Activated T-helper 1 cell treated with anti-CD3 and anti-CD28 coated beads, Interleukin-12 subunit alpha, Interleukin-12 subunit beta, Interleukin-2, Interleukin-4 antibody, amounts not matched to agents 30 ng/mL and 10 ng/mL and 1 ng/mL, durations not matched to agents 14 hours and 24 hours and 36 hours (primary cell): ENCODE measurements at regions not wholly inside any gene's neighbourhood (a gene's known extent, or its start where the extent isn't known, plus 50 kb on each side); places are given as distances from the start of the nearest gene placed in this dataset.

Experiments used
- DNase-seq: peaks from one replicate; pipeline ENCODE4 v3.0.0; 2021; ENCODE audit warnings: low spot score
- H3K27ac Mint-ChIP-seq: one replicate; pipeline ENCODE4 v1.8.0; 2021; ENCODE audit warnings: mild to moderate bottlenecking, mixed read lengths
- H3K27me3 Mint-ChIP-seq: one replicate; pipeline ENCODE4 v1.8.0; 2022; ENCODE audit warnings: mild to moderate bottlenecking, moderate library complexity, mixed read lengths; ENCODE audit not compliant: insufficient read depth
- H3K36me3 Mint-ChIP-seq: one replicate; pipeline ENCODE4 v1.8.0; 2021; ENCODE audit warnings: low read depth, mixed read lengths
- H3K4me1 Mint-ChIP-seq: one replicate; pipeline ENCODE4 v1.8.0; 2021; ENCODE audit warnings: low read depth, mixed read lengths
- H3K4me3 Mint-ChIP-seq: one replicate; pipeline ENCODE4 v1.8.0; 2021; ENCODE audit warnings: mild to moderate bottlenecking, moderate library complexity, mixed read lengths
- H3K9me3 Mint-ChIP-seq: one replicate; pipeline ENCODE4 v1.8.0; 2021; ENCODE audit warnings: mixed read lengths
- intact Hi-C: fragments of 100-400 bp; cut with micrococcal nuclease; formaldehyde crosslinking; loops from one replicate; pipeline ENCODE4 v1.15.1; 2024

DNA sequence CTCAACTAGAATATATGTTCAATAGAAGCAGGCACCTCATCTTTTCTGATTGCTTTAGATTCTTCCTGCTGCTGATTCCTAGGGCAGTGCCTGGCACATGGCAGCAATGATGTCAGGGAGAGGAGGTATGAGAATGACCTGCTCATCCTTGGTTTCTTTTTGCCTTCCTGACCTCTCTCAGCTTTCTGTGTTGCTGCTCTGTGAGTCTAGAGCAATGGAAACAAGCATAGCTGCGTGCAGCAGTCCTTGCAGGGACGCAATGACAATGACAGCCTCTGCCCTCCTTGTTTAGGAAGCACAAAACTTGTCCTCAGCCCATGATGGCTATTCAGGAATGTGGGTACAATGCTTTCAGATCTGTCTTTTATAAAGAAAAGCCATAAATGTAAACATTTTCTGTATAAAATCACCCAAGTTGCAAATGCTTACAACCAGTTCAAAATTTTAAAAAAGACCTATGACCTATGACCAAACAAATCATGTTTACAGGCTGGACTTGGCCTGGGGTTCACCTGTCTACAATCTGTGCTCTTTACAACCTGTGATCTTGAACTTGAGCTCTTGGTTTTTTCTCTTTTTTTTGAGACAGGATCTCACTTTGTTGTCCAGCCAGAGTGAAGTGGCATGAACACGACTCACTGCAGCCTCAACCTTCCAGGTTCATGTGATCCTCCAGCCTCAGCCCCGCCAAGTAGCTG lies 549.4 kb upstream of the ATP2B1 start:
- Mint-ChIP-seq H3K9me3 (no peaks in the 10 kb centered on the region), H3K4me3 (no peak overlapping the region), H3K4me1 (peaks cover 7% of the 10 kb centered on the region), H3K27me3 (peaks cover 6% of the 10 kb centered on the region), H3K27ac (no peak overlapping the region), H3K36me3 (no peaks in the 10 kb centered on the region)
- no peak for DNase-seq
- intact Hi-C loops: loop anchor here (10.0 kb wide), 1 partner anchor 713 kb away; no protein-coding TSS in a partner anchor

DNA sequence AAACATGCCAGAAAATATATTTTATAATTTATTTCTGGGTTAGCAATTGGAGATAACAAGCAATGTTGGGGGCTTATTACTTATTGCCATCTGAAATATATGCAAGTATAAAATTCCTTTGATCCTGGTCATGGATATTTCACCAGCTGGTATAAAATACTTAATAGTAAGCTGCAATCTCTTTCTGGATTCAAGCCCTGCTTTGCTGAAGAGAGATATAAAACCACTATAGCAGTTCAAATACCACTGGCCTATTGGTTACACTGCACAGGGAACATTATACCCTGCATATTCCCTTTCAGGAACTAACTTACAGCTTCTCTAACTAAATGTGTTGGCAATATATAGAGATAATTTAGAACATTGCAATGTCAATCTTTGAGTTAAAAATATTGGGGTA lies 546.2 kb upstream of the ATP2B1 start:
- Mint-ChIP-seq H3K36me3 (no peaks in the 10 kb centered on the region), H3K9me3 (no peaks in the 10 kb centered on the region), H3K27ac (no peak overlapping the region), H3K27me3 (peaks cover 6% of the 10 kb centered on the region), H3K4me1 (peaks cover 7% of the 10 kb centered on the region), H3K4me3 (no peak overlapping the region)
- intact Hi-C loops: loop anchor here (10.0 kb wide), 1 partner anchor 710 kb away; no protein-coding TSS in a partner anchor
- DNase-seq: no peak

DNA sequence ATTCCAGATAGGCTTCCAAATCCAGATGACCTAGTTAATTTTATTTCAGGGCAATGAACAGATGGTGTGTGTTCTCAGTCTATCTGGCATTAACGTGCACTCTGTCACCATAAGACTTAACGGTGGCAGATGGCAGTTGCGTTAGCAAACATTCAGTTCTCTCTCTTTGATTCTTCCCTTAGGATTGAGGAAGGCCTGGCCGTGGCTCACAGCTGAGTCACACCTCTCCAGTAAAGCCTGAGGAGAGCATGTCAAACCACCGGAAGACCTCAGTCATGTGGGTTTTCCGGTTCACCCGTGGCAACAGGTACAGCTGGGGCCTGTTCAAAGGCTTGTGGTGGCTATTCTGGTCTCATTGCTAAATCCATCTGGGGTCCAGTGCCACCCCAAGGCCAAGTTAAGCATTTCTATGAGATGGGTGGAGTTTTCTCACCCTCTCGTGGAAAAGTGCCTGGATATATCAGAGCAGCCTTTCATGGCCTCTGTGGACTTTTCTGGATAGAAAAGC lies 545.1 kb upstream of the ATP2B1 start:
- no peaks in the 10 kb centered on the region for H3K9me3 Mint-ChIP-seq
- H3K4me3 Mint-ChIP-seq: no peak overlapping the region
- intact Hi-C loops: loop anchor here (10.0 kb wide), 1 partner anchor 709 kb away; no protein-coding TSS in a partner anchor
- no peak overlapping the region for H3K27ac Mint-ChIP-seq
- peak; percentile 4 for DNase-seq
- H3K36me3 Mint-ChIP-seq: no peaks in the 10 kb centered on the region
- H3K27me3 Mint-ChIP-seq: peaks cover 8% of the 10 kb centered on the region
- H3K4me1 Mint-ChIP-seq: peaks cover 7% of the 10 kb centered on the region

DNA sequence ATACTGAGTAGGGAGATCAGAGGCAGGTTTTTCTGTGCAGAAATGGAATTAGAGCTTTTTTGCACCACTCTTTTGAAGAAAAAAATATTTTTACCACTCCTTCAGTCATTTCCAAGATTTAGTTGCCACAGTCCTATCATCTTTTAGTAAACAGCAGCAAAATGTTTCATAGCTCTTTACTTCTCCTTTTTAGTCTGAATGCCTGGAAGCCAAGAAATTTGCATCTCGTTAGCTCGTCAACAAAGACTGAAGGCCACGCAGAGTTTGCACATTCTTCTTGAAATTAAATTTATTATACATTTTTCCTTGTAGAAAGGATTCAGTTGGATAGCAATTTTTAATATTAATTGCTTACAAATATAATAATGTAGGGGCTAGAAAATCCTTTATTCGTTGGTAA lies 544.5 kb upstream of the ATP2B1 start:
- intact Hi-C loops: loop anchor here (10.0 kb wide), 1 partner anchor 708 kb away; no protein-coding TSS in a partner anchor
- Mint-ChIP-seq H3K36me3 (no peaks in the 10 kb centered on the region), H3K27me3 (peaks cover 9% of the 10 kb centered on the region)

DNA sequence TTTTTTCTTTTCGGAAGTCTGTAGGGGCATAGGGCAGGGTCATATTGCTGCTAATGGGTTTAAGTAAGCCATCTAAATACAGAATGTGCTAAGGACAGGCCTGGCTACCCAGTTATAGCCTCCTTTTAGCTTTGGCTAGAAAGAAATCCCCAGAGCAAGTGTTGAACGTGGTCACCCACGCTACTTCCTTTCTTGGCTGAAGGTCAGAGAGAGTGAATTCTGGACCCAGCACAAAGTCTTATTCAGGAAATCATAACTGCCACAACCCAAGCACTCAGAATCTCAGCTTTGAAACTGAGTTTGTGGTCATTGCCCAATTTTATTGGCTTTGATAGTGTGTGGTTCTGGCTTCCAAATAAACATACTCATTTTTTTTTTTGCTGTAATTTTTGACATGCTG lies 542.1 kb upstream of the ATP2B1 start:
- H3K36me3 Mint-ChIP-seq: no peaks in the 10 kb centered on the region
- no peak overlapping the region for H3K4me3 Mint-ChIP-seq
- no peaks in the 10 kb centered on the region for H3K9me3 Mint-ChIP-seq
- H3K27ac Mint-ChIP-seq: no peak overlapping the region
- intact Hi-C loops: loop anchor here (10.0 kb wide), 1 partner anchor 706 kb away; no protein-coding TSS in a partner anchor
- DNase-seq: no peak
- peaks cover 9% of the 10 kb centered on the region for H3K27me3 Mint-ChIP-seq
- peaks cover 7% of the 10 kb centered on the region for H3K4me1 Mint-ChIP-seq

More for the DNA sequence above, 544.5 kb upstream of the ATP2B1 start:
- H3K27ac Mint-ChIP-seq: no peak overlapping the region
- no peaks in the 10 kb centered on the region for H3K9me3 Mint-ChIP-seq
- H3K4me1 Mint-ChIP-seq: peaks cover 7% of the 10 kb centered on the region
- H3K4me3 Mint-ChIP-seq: no peak overlapping the region
- DNase-seq: no peak

DNA sequence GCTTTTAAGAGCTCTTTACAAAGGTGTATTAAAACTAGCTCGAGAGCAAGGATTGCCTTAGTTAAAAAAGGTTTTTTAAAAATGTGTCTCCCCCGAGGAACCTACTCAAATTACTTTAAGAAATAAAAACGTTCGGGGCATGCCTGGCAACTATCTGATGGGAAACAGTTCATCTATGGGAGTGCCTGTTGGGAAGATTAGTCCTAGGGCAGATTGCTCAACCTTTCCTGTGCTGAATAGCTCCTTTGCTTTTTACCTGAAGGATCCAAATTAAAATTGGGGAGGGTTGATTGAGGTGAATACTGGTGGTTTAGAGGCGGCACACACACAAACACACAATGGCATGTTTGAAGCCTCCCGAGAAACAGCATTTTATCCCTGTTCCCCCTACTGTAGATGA lies 541.4 kb upstream of the ATP2B1 start:
- intact Hi-C loops: loop anchor here (10.0 kb wide), 1 partner anchor 705 kb away; no protein-coding TSS in a partner anchor
- Mint-ChIP-seq H3K4me3 (no peak overlapping the region), H3K27ac (no peak overlapping the region), H3K4me1 (peaks cover 7% of the 10 kb centered on the region), H3K9me3 (no peaks in the 10 kb centered on the region), H3K27me3 (peaks cover 9% of the 10 kb centered on the region), H3K36me3 (no peaks in the 10 kb centered on the region)
- DNase-seq: no peak

DNA sequence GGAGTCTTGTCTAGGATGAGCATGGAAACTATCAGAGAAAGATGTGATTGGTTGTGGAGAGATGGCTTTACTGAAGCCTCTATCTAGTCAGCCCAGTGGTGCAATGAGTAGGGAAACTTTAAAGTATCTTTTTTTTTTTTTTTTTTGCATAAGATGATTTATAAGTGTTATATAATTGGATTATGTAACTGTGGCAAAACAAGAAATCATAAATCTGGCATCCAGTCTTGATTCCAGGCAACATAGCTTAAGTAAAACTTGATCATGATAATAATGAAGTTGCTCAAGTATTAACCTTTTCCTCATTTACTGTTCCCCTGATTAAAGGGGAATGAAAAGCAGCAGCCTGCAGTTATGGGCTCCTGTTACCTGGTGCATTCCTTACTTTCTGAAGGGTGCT lies 538.0 kb upstream of the ATP2B1 start:
- Mint-ChIP-seq H3K4me3 (no peak overlapping the region), H3K36me3 (no peaks in the 10 kb centered on the region), H3K4me1 (no peaks in the 10 kb centered on the region), H3K9me3 (no peaks in the 10 kb centered on the region), H3K27me3 (peaks cover 8% of the 10 kb centered on the region), H3K27ac (no peak overlapping the region)
- intact Hi-C loops: no loop called here
- no peak for DNase-seq

DNA sequence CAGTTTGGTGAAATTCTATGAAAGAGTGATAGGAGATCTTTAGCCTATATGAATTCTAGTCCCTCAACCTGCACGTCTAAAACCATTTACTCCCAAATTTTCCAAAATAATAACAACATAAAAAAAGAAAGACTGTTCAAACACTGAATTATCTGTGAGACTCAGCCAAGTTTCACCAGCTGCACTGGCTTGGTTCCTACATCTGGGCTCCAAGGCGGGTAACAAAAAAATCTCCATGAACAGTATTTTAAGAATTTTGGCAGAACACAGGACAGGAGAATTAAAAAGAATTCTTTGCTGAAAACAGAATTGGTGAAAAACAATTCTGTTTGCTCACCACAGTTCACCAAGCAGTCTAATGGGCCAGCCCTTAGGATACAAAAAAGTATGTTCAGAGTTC lies 536.8 kb upstream of the ATP2B1 start:
- peaks cover 8% of the 10 kb centered on the region for H3K27me3 Mint-ChIP-seq
- no peak for DNase-seq
- intact Hi-C loops: no loop called here
- no peaks in the 10 kb centered on the region for H3K36me3 Mint-ChIP-seq
- H3K27ac Mint-ChIP-seq: no peak overlapping the region
- H3K4me3 Mint-ChIP-seq: no peak overlapping the region
- no peaks in the 10 kb centered on the region for H3K9me3 Mint-ChIP-seq
- no peaks in the 10 kb centered on the region for H3K4me1 Mint-ChIP-seq

DNA sequence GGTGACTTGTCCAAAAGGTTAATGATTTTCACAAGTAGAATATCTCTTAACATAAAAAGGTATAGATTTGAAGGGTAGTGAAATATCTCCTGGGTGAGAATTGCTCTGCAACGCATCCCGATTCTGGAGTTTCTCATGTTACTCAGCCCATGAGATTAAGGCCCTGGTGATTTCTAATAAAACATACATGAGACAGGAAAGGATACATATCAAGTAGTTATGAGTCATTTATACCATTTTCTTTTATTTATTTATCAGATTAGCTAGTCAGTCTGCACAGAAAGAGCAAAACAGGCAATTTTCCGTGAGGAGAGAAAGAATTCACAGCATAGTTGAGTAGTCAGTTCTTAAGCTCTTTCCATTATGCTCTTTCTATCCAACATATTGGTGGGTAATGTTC lies 535.6 kb upstream of the ATP2B1 start:
- no peak for DNase-seq
- H3K4me1 Mint-ChIP-seq: no peaks in the 10 kb centered on the region
- H3K9me3 Mint-ChIP-seq: no peaks in the 10 kb centered on the region
- no peak overlapping the region for H3K4me3 Mint-ChIP-seq
- H3K27me3 Mint-ChIP-seq: peaks cover 3% of the 10 kb centered on the region
- H3K36me3 Mint-ChIP-seq: no peaks in the 10 kb centered on the region
- intact Hi-C loops: no loop called here
- no peak overlapping the region for H3K27ac Mint-ChIP-seq

DNA sequence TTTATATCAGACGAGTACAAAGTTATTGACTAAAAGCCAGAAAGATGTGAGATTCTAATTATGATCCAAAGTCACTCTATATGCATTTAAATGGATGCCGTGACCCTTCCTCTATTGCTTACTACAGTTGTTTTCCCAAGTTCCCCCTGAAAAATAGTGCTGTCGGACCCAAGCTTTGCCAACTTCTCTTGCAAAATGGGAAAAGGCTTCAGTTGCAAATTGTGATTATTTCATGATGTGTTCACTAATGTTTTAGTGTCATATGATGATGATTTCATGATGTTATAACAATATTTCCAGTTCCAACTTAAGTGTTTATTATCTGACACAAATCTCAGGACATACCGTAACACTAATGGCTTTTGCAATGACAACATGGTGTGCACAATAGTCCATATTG lies 534.6 kb upstream of the ATP2B1 start:
- no peaks in the 10 kb centered on the region for H3K36me3 Mint-ChIP-seq
- H3K4me3 Mint-ChIP-seq: no peak overlapping the region
- H3K27me3 Mint-ChIP-seq: peaks cover 2% of the 10 kb centered on the region
- intact Hi-C loops: no loop called here
- H3K27ac Mint-ChIP-seq: no peak overlapping the region
- no peaks in the 10 kb centered on the region for H3K4me1 Mint-ChIP-seq
- no peaks in the 10 kb centered on the region for H3K9me3 Mint-ChIP-seq
- no peak for DNase-seq

DNA sequence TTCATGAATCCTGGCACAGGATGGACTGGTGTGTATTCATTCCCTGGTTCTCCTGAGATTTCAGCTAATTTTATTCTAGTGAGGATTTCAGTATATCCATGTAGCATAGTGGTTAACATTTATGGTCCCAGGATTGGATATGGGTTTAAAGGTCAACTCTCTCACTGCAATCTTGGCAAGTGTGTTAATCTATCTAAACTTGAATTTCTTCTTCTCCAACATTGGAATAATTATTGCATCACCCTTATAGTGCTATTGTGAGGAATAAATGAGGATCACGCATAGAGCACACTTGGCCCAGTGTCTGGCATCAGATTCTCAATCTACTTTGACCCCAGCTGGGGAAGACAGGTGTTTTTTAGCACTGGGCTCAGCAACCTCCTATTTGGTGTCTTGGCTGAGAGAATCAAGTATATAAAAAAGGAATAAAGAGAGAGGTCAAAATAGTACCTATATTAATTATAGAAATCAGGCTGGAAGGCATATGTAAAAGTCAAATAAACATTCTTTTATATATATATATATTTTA lies 531.2 kb upstream of the ATP2B1 start:
- DNase-seq: no peak
- H3K4me3 Mint-ChIP-seq: no peak overlapping the region
- no peaks in the 10 kb centered on the region for H3K9me3 Mint-ChIP-seq
- peaks cover 3% of the 10 kb centered on the region for H3K27me3 Mint-ChIP-seq
- H3K4me1 Mint-ChIP-seq: no peaks in the 10 kb centered on the region
- intact Hi-C loops: no loop called here
- H3K27ac Mint-ChIP-seq: no peak overlapping the region
- no peaks in the 10 kb centered on the region for H3K36me3 Mint-ChIP-seq

DNA sequence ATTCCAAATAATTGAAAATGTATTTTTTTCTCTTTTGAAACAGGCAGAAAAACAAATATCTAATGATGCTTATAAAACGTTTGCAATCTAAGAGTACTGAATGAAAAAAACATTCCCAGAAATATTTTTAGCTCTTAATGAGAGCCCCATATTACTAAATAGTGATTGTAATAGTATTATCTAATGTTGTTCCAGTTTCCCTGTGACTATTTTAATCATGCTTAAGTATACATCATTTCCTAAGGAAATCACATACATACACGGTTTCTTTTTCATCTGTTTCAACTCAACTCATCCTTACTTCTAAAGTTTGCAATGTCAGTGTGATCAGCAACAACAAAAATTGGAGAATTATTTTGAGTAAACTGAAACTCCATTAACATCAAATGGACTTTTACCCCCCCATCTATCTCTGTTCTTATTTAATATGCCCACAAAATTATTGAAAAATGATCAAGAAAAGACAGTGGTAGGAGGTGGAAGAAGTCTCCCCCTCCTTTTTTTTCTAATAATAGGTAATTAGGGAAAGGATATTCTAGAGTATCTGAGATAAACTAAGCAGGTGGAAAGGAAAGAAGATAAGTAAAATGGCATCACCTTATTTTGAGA lies 530.1 kb upstream of the ATP2B1 start:
- peaks cover 3% of the 10 kb centered on the region for H3K27me3 Mint-ChIP-seq
- intact Hi-C loops: no loop called here
- no peak overlapping the region for H3K4me3 Mint-ChIP-seq
- DNase-seq: no peak
- no peaks in the 10 kb centered on the region for H3K36me3 Mint-ChIP-seq
- H3K4me1 Mint-ChIP-seq: no peaks in the 10 kb centered on the region
- no peak overlapping the region for H3K27ac Mint-ChIP-seq
- no peaks in the 10 kb centered on the region for H3K9me3 Mint-ChIP-seq

DNA sequence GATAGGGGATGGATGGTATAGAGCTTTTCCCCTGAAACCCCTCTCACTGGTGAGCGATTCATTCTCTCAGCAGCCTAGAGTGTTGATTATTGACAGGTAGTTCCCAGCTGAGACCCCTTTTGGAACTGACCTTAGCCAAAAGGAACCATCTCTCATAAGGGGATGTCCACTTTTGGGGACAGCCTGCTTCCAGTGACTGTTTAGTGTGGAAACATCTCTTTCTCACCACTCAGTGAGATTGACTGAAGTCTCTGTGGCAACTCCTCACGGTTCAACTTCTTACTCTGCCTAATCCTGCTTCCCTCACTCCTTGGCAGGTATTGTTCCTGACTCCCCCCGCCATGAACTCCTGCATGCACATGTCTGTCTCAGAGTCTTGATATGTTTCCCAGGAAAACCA lies 529.2 kb upstream of the ATP2B1 start:
- no peaks in the 10 kb centered on the region for H3K36me3 Mint-ChIP-seq
- no peak overlapping the region for H3K27ac Mint-ChIP-seq
- intact Hi-C loops: no loop called here
- H3K4me1 Mint-ChIP-seq: no peaks in the 10 kb centered on the region
- H3K9me3 Mint-ChIP-seq: no peaks in the 10 kb centered on the region
- H3K27me3 Mint-ChIP-seq: peaks cover 3% of the 10 kb centered on the region
- no peak overlapping the region for H3K4me3 Mint-ChIP-seq
- no peak for DNase-seq
